H9 (cell line): ENCODE measurements at regions not wholly inside any gene's neighbourhood (a gene's known extent, or its start where the extent isn't known, plus 50 kb on each side); places are given as distances from the start of the nearest gene placed in this dataset.

ENCODE experiments used
- DNase-seq: peaks from one replicate; pipeline ENCODE4 v3.0.0-alpha.2; 2017
- H2AFZ ChIP-seq: one replicate; pipeline ENCODE4 v1.6.1; 2013; ENCODE audit warnings: mild to moderate bottlenecking, low read length, control low read depth, moderate library complexity
- H2AK5ac ChIP-seq: 2 replicates; pipeline ENCODE4 v1.6.1; 2013; ENCODE audit warnings: low read length, control low read depth, mixed read lengths; ENCODE audit not compliant: insufficient read length
- H2BK120ac ChIP-seq: one replicate; pipeline ENCODE4 v1.6.1; 2013; ENCODE audit warnings: low read depth, mild to moderate bottlenecking, low read length, control low read depth, inconsistent platforms; ENCODE audit not compliant: poor library complexity, severe bottlenecking
- H2BK12ac ChIP-seq: 2 replicates; pipeline ENCODE4 v1.6.1; 2013; ENCODE audit warnings: low read length, control low read depth, mixed read lengths, low read depth; ENCODE audit not compliant: insufficient read length
- H2BK15ac ChIP-seq: 2 replicates; pipeline ENCODE4 v1.6.1; 2013; ENCODE audit warnings: low read depth, low read length, control low read depth
- H2BK20ac ChIP-seq: one replicate; pipeline ENCODE4 v1.6.1; 2013; ENCODE audit warnings: low read depth, mild to moderate bottlenecking, low read length, control low read depth, inconsistent platforms; ENCODE audit not compliant: poor library complexity, severe bottlenecking
- H2BK5ac ChIP-seq: 2 replicates; pipeline ENCODE4 v1.6.1; 2013; ENCODE audit warnings: low read length, control low read depth, mixed read lengths; ENCODE audit not compliant: insufficient read length
- H3K14ac ChIP-seq: 2 replicates; pipeline ENCODE4 v1.6.1; 2013; ENCODE audit warnings: low read length, control low read depth; ENCODE audit not compliant: insufficient read depth
- H3K18ac ChIP-seq: 2 replicates; pipeline ENCODE4 v1.6.1; 2013; ENCODE audit warnings: low read depth, mild to moderate bottlenecking, mixed read lengths, low read length, control low read depth; ENCODE audit not compliant: insufficient read length
- H3K23ac ChIP-seq: 2 replicates; pipeline ENCODE4 v1.6.1; 2013; ENCODE audit warnings: low read length, control low read depth, mixed read lengths, low read depth; ENCODE audit not compliant: insufficient read length
- H3K23me2 ChIP-seq: 2 replicates; pipeline ENCODE4 v1.6.1; 2013; ENCODE audit warnings: low read depth, mild to moderate bottlenecking, mixed read lengths, low read length, control low read depth; ENCODE audit not compliant: insufficient read length, poor library complexity, severe bottlenecking
- H3K27ac ChIP-seq: 2 replicates; pipeline ENCODE4 v1.5.1; 2013; ENCODE audit warnings: low read length, control low read depth, mixed read lengths, low read depth; ENCODE audit not compliant: insufficient read length
- H3K27me3 ChIP-seq: 2 replicates; pipeline ENCODE4 v1.6.1; 2013; ENCODE audit warnings: low read length, control low read depth, inconsistent platforms; ENCODE audit not compliant: insufficient read depth
- H3K4ac ChIP-seq: 2 replicates; pipeline ENCODE4 v1.6.1; 2013; ENCODE audit warnings: low read depth, mild to moderate bottlenecking, control low read depth, inconsistent platforms, low read length, moderate library complexity
- H3K4me1 ChIP-seq: 2 replicates; pipeline ENCODE4 v1.6.1; 2013; ENCODE audit warnings: low read length, control low read depth, inconsistent platforms; ENCODE audit not compliant: insufficient read depth
- H3K4me2 ChIP-seq: 2 replicates; pipeline ENCODE4 v1.6.1; 2013; ENCODE audit warnings: low read length, control low read depth, mixed read lengths; ENCODE audit not compliant: insufficient read length, insufficient read depth
- H3K56ac ChIP-seq: 2 replicates; pipeline ENCODE4 v1.6.1; 2013; ENCODE audit warnings: low read depth, mild to moderate bottlenecking, mixed read lengths, low read length, control low read depth; ENCODE audit not compliant: insufficient read length
- H3K79me1 ChIP-seq: 2 replicates; pipeline ENCODE4 v1.6.1; 2013; ENCODE audit warnings: low read depth, mild to moderate bottlenecking, moderate library complexity, low read length, control low read depth, inconsistent platforms; ENCODE audit not compliant: insufficient read depth, poor library complexity, severe bottlenecking
- H3K79me2 ChIP-seq: 2 replicates; pipeline ENCODE4 v1.6.1; 2013; ENCODE audit warnings: low read length, control low read depth, inconsistent platforms; ENCODE audit not compliant: insufficient read depth
- H3K9ac ChIP-seq: 2 replicates; pipeline ENCODE4 v1.6.1; 2013; ENCODE audit warnings: low read length, control low read depth, mixed read lengths; ENCODE audit not compliant: insufficient read length; ENCODE audit errors: extremely low read depth
- H3K9me3 ChIP-seq: one replicate; pipeline ENCODE4 v1.6.1; 2013; ENCODE audit warnings: low read depth, low read length, inconsistent platforms; ENCODE audit not compliant: control insufficient read depth
- H3T11ph ChIP-seq: one replicate; pipeline ENCODE4 v1.6.1; 2013; ENCODE audit warnings: mild to moderate bottlenecking, low read length, control low read depth, inconsistent platforms
- H4K20me1 ChIP-seq: one replicate; pipeline ENCODE4 v1.6.1; 2013; ENCODE audit not compliant: control insufficient read depth, insufficient read length, insufficient read depth
- H4K5ac ChIP-seq: 2 replicates; pipeline ENCODE4 v1.6.1; 2013; ENCODE audit warnings: low read depth, mild to moderate bottlenecking, mixed read lengths, low read length, control low read depth; ENCODE audit not compliant: insufficient read length
- H4K8ac ChIP-seq: replicated peaks from 2 replicates; pipeline ENCODE4 v1.6.1; 2013; ENCODE audit warnings: low read length, control low read depth, mixed read lengths, low read depth; ENCODE audit not compliant: insufficient read length
- H4K91ac ChIP-seq: 2 replicates; pipeline ENCODE4 v1.6.1; 2013; ENCODE audit warnings: low read depth, mild to moderate bottlenecking, moderate library complexity, mixed read lengths, low read length, control low read depth; ENCODE audit not compliant: insufficient read length
- H3K27ac Mint-ChIP-seq, 3 experiments: 2 replicates in 2 of 3; 3 replicates in 1 of 3; pipeline ENCODE4 v1.8.0; 2020 to 2021; ENCODE audit warnings: mixed read lengths in 3 of 3, mild to moderate bottlenecking in 1 of 3, moderate library complexity in 1 of 3
- H3K27me3 Mint-ChIP-seq: 2 replicates; pipeline ENCODE4 v1.8.0; 2021; ENCODE audit warnings: low read depth, mild to moderate bottlenecking, moderate library complexity, mixed read lengths
- H3K36me3 Mint-ChIP-seq, 3 experiments: 2 replicates in 2 of 3; 3 replicates in 1 of 3; pipeline ENCODE4 v1.8.0; 2020 to 2021; ENCODE audit warnings: low read depth in 3 of 3, mixed read lengths in 3 of 3; ENCODE audit not compliant: insufficient read depth in 1 of 3
- H3K4me1 Mint-ChIP-seq, 2 experiments: 2 replicates each; pipeline ENCODE4 v1.8.0; 2020; ENCODE audit warnings: mixed read lengths in 2 of 2
- H3K4me3 Mint-ChIP-seq, 2 experiments: 2 replicates in 1 of 2; 3 replicates in 1 of 2; pipeline ENCODE4 v1.8.0; 2020 to 2021; ENCODE audit warnings: mild to moderate bottlenecking in 2 of 2, mixed read lengths in 2 of 2, moderate library complexity in 1 of 2
- H3K9me3 Mint-ChIP-seq, 2 experiments: 2 replicates in 1 of 2; 3 replicates in 1 of 2; pipeline ENCODE4 v1.8.0; 2020; ENCODE audit warnings: mild to moderate bottlenecking in 2 of 2, mixed read lengths in 2 of 2, moderate library complexity in 1 of 2
- WGBS: extraction: QIAGEN DNeasy Blood & Tissue Kit; methylation state at CpG from one replicate; pipeline ENCODE4 v1.1.7; 2013; ENCODE audit warnings: missing lambda C conversion rate, low lambda C conversion rate, mixed read lengths; ENCODE audit not compliant: insufficient read length; ENCODE audit errors: extremely low coverage; 5-methylcytosine and 5-hydroxymethylcytosine counted together
- TF ChIP-seq, protein P1 (sequence below): fragments of 200-600 bp; sonication (generic); conservative IDR thresholded peaks from 3 replicates; pipeline ENCODE4 v1.8.0; 2021; ENCODE audit warnings: antibody characterized with exemption, mild to moderate bottlenecking

DNA sequence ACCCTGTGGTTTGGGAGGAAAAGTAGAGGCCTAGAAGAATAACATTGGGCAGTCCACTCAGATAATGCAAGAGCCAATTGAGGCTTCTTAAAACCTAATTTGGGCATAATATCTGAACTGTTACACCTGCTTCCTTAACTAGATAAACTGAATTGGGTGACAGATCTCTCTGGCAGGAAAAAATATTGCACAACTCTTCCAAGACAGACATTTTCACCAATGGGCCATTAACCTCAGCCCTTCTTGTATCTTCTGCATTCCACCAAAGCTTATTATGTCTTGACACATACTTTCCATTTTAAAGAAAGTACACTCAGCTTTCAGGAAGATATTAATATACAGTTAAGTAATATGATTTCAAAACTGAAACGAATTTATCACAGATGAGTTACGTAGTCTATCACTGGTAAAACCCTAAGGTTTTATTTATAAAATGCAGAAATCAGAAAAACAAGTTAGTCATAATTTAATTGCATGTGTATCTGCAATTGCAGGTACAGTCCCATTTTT is 79.9 kb upstream of the MON1B start:
- no peak overlapping the region for H2AFZ ChIP-seq
- no peak overlapping the region for H2BK15ac ChIP-seq
- H3K9ac ChIP-seq = no peak overlapping the region
- no peak overlapping the region for H2AK5ac ChIP-seq
- no peak overlapping the region for H2BK5ac ChIP-seq
- Mint-ChIP-seq H3K4me3 (no peak overlapping the region), H3K9me3 (peaks cover 4 to 5% of the 10 kb centered on the region in 2 experiments; a peak in 3 of 5 replicates), H3K27ac (no peak overlapping the region), H3K27me3 (no peaks in the 10 kb centered on the region), H3K36me3 (peaks cover 0 to 4% (median 3%) of the 10 kb centered on the region in 3 experiments; a peak in 2 of 7 replicates), H3K4me1 (no peaks in the 10 kb centered on the region)
- H3T11ph ChIP-seq = no peak overlapping the region
- no peak for DNase-seq
- no peaks in the 10 kb centered on the region for H3K79me1 ChIP-seq
- H2BK120ac ChIP-seq = no peak overlapping the region
- TF ChIP-seq, protein P1, sequence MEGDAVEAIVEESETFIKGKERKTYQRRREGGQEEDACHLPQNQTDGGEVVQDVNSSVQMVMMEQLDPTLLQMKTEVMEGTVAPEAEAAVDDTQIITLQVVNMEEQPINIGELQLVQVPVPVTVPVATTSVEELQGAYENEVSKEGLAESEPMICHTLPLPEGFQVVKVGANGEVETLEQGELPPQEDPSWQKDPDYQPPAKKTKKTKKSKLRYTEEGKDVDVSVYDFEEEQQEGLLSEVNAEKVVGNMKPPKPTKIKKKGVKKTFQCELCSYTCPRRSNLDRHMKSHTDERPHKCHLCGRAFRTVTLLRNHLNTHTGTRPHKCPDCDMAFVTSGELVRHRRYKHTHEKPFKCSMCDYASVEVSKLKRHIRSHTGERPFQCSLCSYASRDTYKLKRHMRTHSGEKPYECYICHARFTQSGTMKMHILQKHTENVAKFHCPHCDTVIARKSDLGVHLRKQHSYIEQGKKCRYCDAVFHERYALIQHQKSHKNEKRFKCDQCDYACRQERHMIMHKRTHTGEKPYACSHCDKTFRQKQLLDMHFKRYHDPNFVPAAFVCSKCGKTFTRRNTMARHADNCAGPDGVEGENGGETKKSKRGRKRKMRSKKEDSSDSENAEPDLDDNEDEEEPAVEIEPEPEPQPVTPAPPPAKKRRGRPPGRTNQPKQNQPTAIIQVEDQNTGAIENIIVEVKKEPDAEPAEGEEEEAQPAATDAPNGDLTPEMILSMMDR = no peak
- H3K14ac ChIP-seq = no peak overlapping the region
- no peak overlapping the region for H4K5ac ChIP-seq
- H3K9me3 ChIP-seq = no peaks in the 10 kb centered on the region
- no peak overlapping the region for H3K23ac ChIP-seq
- H3K4me1 ChIP-seq = no peaks in the 10 kb centered on the region
- no peaks in the 10 kb centered on the region for H3K27me3 ChIP-seq
- no peak overlapping the region for H3K27ac ChIP-seq
- H3K4me2 ChIP-seq = no peak overlapping the region
- no peak overlapping the region for H4K8ac ChIP-seq
- no CpG with 5 or more reads among the region's 2 CpGs for WGBS
- no peak overlapping the region for H3K56ac ChIP-seq
- H3K79me2 ChIP-seq = no peaks in the 10 kb centered on the region
- H4K20me1 ChIP-seq = no peaks in the 10 kb centered on the region
- H3K23me2 ChIP-seq = no peaks in the 10 kb centered on the region
- no peak overlapping the region for H2BK12ac ChIP-seq
- no peak overlapping the region for H2BK20ac ChIP-seq
- H4K91ac ChIP-seq = no peak overlapping the region
- H3K4ac ChIP-seq = no peak overlapping the region
- no peak overlapping the region for H3K18ac ChIP-seq
